SK-N-SH treated with all-trans-retinoic acid at 6 μM for 48 hours (cell line): ENCODE measurements at regions not wholly inside any gene's neighbourhood (a gene's known extent, or its start where the extent isn't known, plus 50 kb on each side); places are given as distances from the start of the nearest gene placed in this dataset.

ENCODE experiments used
- ARNTL ChIP-seq: fragments of 450-650 bp; formaldehyde crosslinking; IDR thresholded peaks from 2 replicates; pipeline ENCODE4 v1.5.0; 2020; ENCODE audit warnings: low read depth, mild to moderate bottlenecking, moderate library complexity, borderline replicate concordance
- CSRNP3 ChIP-seq: fragments of 250-450 bp; sonication (Bioruptor Pico); IDR thresholded peaks from 2 replicates; pipeline ENCODE4 v1.5.1; 2021; ENCODE audit warnings: mild to moderate bottlenecking, moderate library complexity
- ESRRG ChIP-seq: fragments of 250-450 bp; sonication (Bioruptor Pico); IDR thresholded peaks from 2 replicates; pipeline ENCODE4 v1.6.1; 2021; ENCODE audit warnings: mild to moderate bottlenecking
- OSR1 ChIP-seq: fragments of 250-450 bp; sonication (Bioruptor Pico); IDR thresholded peaks from 2 replicates; pipeline ENCODE4 v1.8.0; 2022; ENCODE audit warnings: moderate library complexity, mild to moderate bottlenecking, inconsistent platforms
- PATZ1 ChIP-seq: fragments of 250-450 bp; sonication (Bioruptor Pico); IDR thresholded peaks from 2 replicates; pipeline ENCODE4 v1.8.0; 2020; ENCODE audit warnings: mild to moderate bottlenecking, moderate library complexity, borderline replicate concordance
- RARB ChIP-seq: fragments of 250-450 bp; sonication (Bioruptor Pico); IDR thresholded peaks from 2 replicates; pipeline ENCODE4 v1.8.0; 2021; ENCODE audit warnings: mild to moderate bottlenecking, moderate library complexity
- ZFP3 ChIP-seq: fragments of 250-450 bp; sonication (Bioruptor Pico); IDR thresholded peaks from 2 replicates; pipeline ENCODE4 v1.5.0; 2020; ENCODE audit warnings: mild to moderate bottlenecking, moderate library complexity
- ZNF565 ChIP-seq: fragments of 450-650 bp; formaldehyde crosslinking; conservative IDR thresholded peaks from 2 replicates; pipeline ENCODE4 v1.5.0; 2020; ENCODE audit warnings: low read depth, mild to moderate bottlenecking, moderate library complexity
- ZNF70 ChIP-seq: fragments of 450-650 bp; formaldehyde crosslinking; IDR thresholded peaks from 2 replicates; pipeline ENCODE4 v1.5.0; 2020; ENCODE audit warnings: mild to moderate bottlenecking, moderate library complexity
- TF ChIP-seq, protein P1 (sequence below): fragments of 250-450 bp; sonication (Bioruptor Pico); IDR thresholded peaks from 2 replicates; pipeline ENCODE4 v1.5.1; 2020; ENCODE audit warnings: low read depth, mild to moderate bottlenecking, moderate library complexity

DNA sequence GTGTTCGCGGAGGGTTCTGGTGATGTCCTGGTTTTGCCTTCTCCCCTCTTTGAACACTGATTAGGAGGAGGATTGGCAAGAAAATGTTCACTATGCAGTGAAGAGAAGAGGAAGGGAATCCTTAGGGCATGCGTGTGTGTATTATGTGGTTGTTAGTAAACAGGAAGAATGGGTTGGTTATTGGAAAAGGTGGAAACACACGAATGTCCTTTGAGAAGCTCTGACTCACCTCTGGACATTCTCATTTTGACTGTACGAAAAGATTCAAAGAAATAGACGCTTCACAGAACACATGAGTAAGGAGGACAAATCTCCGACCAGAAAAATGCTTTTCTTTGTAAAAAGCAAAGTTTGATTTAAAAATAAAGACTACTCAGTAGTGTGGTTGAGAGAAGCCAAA lies 188.8 kb upstream of the PRICKLE2 start:
- TF ChIP-seq PATZ1, result no peak
- TF ChIP-seq, protein P1, sequence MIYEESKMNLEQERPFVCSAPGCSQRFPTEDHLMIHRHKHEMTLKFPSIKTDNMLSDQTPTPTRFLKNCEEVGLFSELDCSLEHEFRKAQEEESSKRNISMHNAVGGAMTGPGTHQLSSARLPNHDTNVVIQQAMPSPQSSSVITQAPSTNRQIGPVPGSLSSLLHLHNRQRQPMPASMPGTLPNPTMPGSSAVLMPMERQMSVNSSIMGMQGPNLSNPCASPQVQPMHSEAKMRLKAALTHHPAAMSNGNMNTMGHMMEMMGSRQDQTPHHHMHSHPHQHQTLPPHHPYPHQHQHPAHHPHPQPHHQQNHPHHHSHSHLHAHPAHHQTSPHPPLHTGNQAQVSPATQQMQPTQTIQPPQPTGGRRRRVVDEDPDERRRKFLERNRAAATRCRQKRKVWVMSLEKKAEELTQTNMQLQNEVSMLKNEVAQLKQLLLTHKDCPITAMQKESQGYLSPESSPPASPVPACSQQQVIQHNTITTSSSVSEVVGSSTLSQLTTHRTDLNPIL (CRISPR knock-in tag), result no peak
- no peak for TF ChIP-seq ZNF70 (CRISPR knock-in tag)
- TF ChIP-seq RARB (CRISPR knock-in tag), result no peak
- TF ChIP-seq CSRNP3 (CRISPR knock-in tag), result no peak
- TF ChIP-seq ESRRG (CRISPR knock-in tag), result no peak
- no peak for TF ChIP-seq ARNTL (CRISPR knock-in tag)
- no peak for TF ChIP-seq ZFP3 (CRISPR knock-in tag)
- no peak for TF ChIP-seq OSR1 (CRISPR knock-in tag)
- no peak for TF ChIP-seq ZNF565
